ENCODE measurements at regions not wholly inside any gene's neighbourhood (a gene's known extent, or its start where the extent isn't known, plus 50 kb on each side); places are given as distances from the start of the nearest gene placed in this dataset.
"Not testable (repeated sequence)": the region's sequence is repeated elsewhere in the genome, so short reads cannot be mapped to it uniquely, and the experiment has no call there.

GRCh38 chr2:21836719-21837118, 713.0 kb downstream of the TDRD15 start:
- no peak for DNase-seq (ENCODE audit: low read depth)
- no peak overlapping the region for H3K4me3 ChIP-seq (ENCODE audit: low read depth, low read length)
- TF ChIP-seq CTCF (IDR thresholded peaks at IDR 0.05; ENCODE audit: control insufficient read depth, extremely low read depth, insufficient read depth): no peak

- no peak overlapping the region for H3K4me3 ChIP-seq (ENCODE audit: low read depth, low read length)
- no peak for DNase-seq (ENCODE audit: low read depth)
- no peak for TF ChIP-seq CTCF (IDR thresholded peaks at IDR 0.05; ENCODE audit: control insufficient read depth, extremely low read depth, insufficient read depth)
Observed at GRCh38 chr2:21837168-21837960, 713.6 kb downstream of the TDRD15 start.

GRCh38 chr2:21841341-21841740, 717.6 kb downstream of the TDRD15 start:
- no peak for TF ChIP-seq CTCF (IDR thresholded peaks at IDR 0.05; ENCODE audit: control insufficient read depth, extremely low read depth, insufficient read depth)
- DNase-seq (ENCODE audit: low read depth): no peak
- H3K4me3 ChIP-seq (ENCODE audit: low read depth, low read length): no peak overlapping the region

GRCh38 chr2:21850367-21850766, 726.6 kb downstream of the TDRD15 start:
- not testable (repeated sequence) for H3K4me3 ChIP-seq (ENCODE audit: low read depth, low read length); DNase-seq (ENCODE audit: low read depth)

- no peak overlapping the region for H3K4me3 ChIP-seq (ENCODE audit: low read depth, low read length)
- no peak for DNase-seq (ENCODE audit: low read depth)
- no peak for TF ChIP-seq CTCF (IDR thresholded peaks at IDR 0.05; ENCODE audit: control insufficient read depth, extremely low read depth, insufficient read depth)
Observed at GRCh38 chr2:21854938-21855337, 731.2 kb downstream of the TDRD15 start.

- no peak overlapping the region for H3K4me3 ChIP-seq (ENCODE audit: low read depth, low read length)
- DNase-seq (ENCODE audit: low read depth): no peak
- no peak for TF ChIP-seq CTCF (IDR thresholded peaks at IDR 0.05; ENCODE audit: control insufficient read depth, extremely low read depth, insufficient read depth)
Observed at GRCh38 chr2:21856708-21857107, 732.9 kb downstream of the TDRD15 start.

GRCh38 chr2:21860907-21861306, 737.1 kb downstream of the TDRD15 start:
- DNase-seq (ENCODE audit: low read depth): no peak
- no peak overlapping the region for H3K4me3 ChIP-seq (ENCODE audit: low read depth, low read length)
- no peak for TF ChIP-seq CTCF (IDR thresholded peaks at IDR 0.05; ENCODE audit: control insufficient read depth, extremely low read depth, insufficient read depth)

Measured in LNCaP clone FGC (cell line).